HAP-1 (cell line): ENCODE measurements at regions not wholly inside any gene's neighbourhood (a gene's known extent, or its start where the extent isn't known, plus 50 kb on each side); places are given as distances from the start of the nearest gene placed in this dataset.
"Not testable (repeated sequence)": the region's sequence is repeated elsewhere in the genome, so short reads cannot be mapped to it uniquely, and the experiment has no call there.

ENCODE experiments used
- DNase-seq, 2 experiments: peaks; one replicate each; pipeline ENCODE4 v3.0.0-alpha.2; 2016 to 2020; ENCODE audit warnings: low spot score in 2 of 2
- H3K27me3 ChIP-seq: fragments of 250-450 bp; sonication (Bioruptor Pico); 2 replicates; pipeline ENCODE4 v1.5.1; 2020; ENCODE audit warnings: low read depth, mild to moderate bottlenecking, moderate library complexity
- H3K36me3 ChIP-seq: fragments of 250-450 bp; sonication (Bioruptor Pico); replicated peaks from 2 replicates; pipeline ENCODE4 v1.5.1; 2020; ENCODE audit warnings: mild to moderate bottlenecking
- H3K4me1 ChIP-seq: fragments of 250-450 bp; sonication (Bioruptor Pico); 2 replicates; pipeline ENCODE4 v1.5.1; 2020; ENCODE audit warnings: mild to moderate bottlenecking
- H3K4me3 ChIP-seq: fragments of 250-450 bp; sonication (Bioruptor Pico); 2 replicates; pipeline ENCODE4 v1.5.1; 2020; ENCODE audit warnings: mild to moderate bottlenecking, moderate library complexity
- H3K9me3 ChIP-seq: fragments of 250-450 bp; sonication (Bioruptor Pico); 2 replicates; pipeline ENCODE4 v1.5.1; 2020; ENCODE audit warnings: mild to moderate bottlenecking, moderate library complexity
- in situ Hi-C: fragments of 300-500 bp; cut with MboI; formaldehyde crosslinking; loops from 3 replicates; pipeline ENCODE4 v1.14.3; 2020; ENCODE audit warnings: low sequenced_read_pairs, inconsistent platforms, mixed read lengths

DNA sequence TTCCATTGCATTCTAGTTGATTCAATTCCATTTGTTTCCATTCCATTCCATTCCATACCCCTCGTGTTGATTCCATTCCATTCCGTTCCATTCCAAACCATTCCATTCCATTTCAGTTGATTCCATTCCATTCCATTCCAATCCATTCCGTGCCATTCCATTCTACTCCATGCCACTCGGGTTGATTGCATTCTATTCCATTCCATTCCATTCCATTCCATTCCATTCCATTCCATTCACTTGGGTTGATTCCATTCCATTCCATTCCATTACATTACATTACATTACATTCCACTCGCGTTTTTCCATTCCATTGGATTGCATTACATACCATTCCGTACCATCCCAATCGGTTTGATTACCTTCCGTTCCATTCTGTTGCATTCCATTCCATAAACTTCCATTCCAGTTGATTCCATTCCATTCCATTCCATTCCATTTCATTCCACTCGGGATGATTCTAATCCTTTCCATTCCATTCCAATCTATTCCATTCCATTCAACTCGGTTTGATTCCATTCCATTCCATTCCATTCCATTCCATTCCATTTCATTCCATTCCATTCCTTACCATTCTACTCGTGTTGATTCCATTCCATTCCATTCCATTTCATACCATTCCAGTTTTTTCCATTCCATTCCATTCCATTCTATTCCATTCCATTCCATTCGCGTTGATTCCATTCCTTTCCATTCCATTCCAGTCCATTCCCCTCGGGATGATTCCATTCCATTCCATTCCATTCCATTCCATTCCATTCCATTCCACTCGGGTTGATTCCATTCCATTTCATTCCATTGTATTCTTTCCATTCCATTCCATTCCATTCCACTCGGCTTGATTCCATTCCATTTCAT is 1140.4 kb downstream of the RPIA start:
- in situ Hi-C loops: no loop called here

GRCh38 chr2:89833116-89833779 is 1141.8 kb downstream of the RPIA start:
- in situ Hi-C loops: no loop called here
- no peaks in the 10 kb centered on the region for H3K27me3 ChIP-seq
- no peak overlapping the region for H3K4me3 ChIP-seq
- no peaks in the 10 kb centered on the region for H3K4me1 ChIP-seq
- no peak for DNase-seq
- H3K36me3 ChIP-seq: no peaks in the 10 kb centered on the region
- H3K9me3 ChIP-seq: peaks cover 34% of the 10 kb centered on the region

More for the DNA sequence above, 1140.4 kb downstream of the RPIA start:
- Histone ChIP-seq H3K27me3 (no peaks in the 10 kb centered on the region), H3K36me3 (no peaks in the 10 kb centered on the region), H3K4me3 (no peak overlapping the region), H3K4me1 (no peaks in the 10 kb centered on the region), H3K9me3 (peaks cover 34% of the 10 kb centered on the region)
- DNase-seq: no peak

DNA sequence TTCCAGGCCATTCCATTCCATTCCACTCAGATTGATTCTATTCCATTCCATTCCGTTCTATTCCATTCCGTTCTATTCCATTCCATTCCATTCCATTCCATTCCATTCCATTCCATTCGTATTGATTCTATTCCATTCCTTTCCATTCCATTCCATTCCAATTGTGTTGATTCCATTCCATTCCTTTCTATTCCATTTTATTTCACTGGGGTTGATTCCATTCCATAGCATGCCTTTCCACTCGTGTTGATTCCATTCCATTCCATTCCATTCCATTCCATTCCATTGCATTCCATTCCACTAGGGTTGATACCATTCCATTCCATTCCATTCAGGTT is 1142.3 kb downstream of the RPIA start:
- Histone ChIP-seq H3K4me3 (no peak overlapping the region), H3K4me1 (no peaks in the 10 kb centered on the region), H3K9me3 (peaks cover 34% of the 10 kb centered on the region), H3K27me3 (no peaks in the 10 kb centered on the region), H3K36me3 (no peaks in the 10 kb centered on the region)
- DNase-seq: peak in 1 of 2 experiments; percentile 28
- in situ Hi-C loops: no loop called here

GRCh38 chr2:89834306-89834705 is 1142.8 kb downstream of the RPIA start:
- DNase-seq: no peak
- Histone ChIP-seq H3K9me3 (peaks cover 34% of the 10 kb centered on the region), H3K36me3 (no peaks in the 10 kb centered on the region), H3K27me3 (no peaks in the 10 kb centered on the region), H3K4me3 (no peak overlapping the region), H3K4me1 (no peaks in the 10 kb centered on the region)
- in situ Hi-C loops: no loop called here

DNA sequence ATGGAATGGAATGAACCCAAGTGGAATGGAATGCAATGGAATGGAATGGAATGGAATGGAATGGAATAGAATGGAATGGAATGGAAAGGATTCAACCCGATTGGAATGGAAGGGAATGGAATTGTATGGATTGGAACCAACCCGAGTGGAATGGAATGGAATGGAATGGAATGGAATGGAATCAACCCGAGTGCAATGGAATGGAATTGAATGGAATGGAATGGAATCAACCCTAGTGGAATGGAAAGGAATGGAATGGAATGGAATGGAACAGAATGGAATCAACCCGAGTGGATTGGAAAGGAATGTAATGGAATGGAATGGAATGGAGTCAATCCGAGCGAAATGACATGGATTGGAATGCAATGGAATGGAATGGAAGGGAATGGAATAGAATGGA is 1144.9 kb downstream of the RPIA start:
- in situ Hi-C loops, H3K4me3 ChIP-seq, H3K4me1 ChIP-seq, H3K27me3 ChIP-seq, H3K36me3 ChIP-seq: not testable (repeated sequence)
- DNase-seq: peak in 1 of 2 experiments; percentile 19
- H3K9me3 ChIP-seq: peaks cover 24% of the 10 kb centered on the region

- no peaks in the 10 kb centered on the region for H3K4me1 ChIP-seq
- no peak overlapping the region for H3K4me3 ChIP-seq
- no peaks in the 10 kb centered on the region for H3K36me3 ChIP-seq
- peaks cover 19% of the 10 kb centered on the region for H3K9me3 ChIP-seq
- H3K27me3 ChIP-seq: no peaks in the 10 kb centered on the region
- no peak for DNase-seq
- in situ Hi-C loops: no loop called here
These were observed 1146.6 kb downstream of the RPIA start for GRCh38 chr2:89837962-89838625.

DNA sequence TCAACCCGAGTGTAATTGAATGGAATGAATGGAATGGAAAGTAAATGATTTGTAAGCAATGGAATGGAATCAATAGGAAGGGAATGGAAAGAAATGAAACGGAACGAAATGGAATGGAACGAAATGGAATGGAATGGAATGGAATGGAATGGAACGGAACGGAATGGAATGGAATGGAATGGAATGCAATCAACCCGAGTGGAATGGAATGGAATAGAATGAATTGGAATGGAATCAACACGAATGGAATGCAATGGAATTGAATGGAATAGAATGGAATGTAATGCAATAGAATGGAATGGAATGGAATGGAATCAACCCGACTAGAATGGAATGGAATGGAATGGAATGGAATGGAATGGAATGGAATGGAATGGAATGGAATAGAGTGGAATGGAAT is 1148.7 kb downstream of the RPIA start:
- H3K36me3 ChIP-seq, in situ Hi-C loops, DNase-seq, H3K4me3 ChIP-seq, H3K9me3 ChIP-seq, H3K27me3 ChIP-seq, H3K4me1 ChIP-seq: not testable (repeated sequence)

- in situ Hi-C loops, H3K4me1 ChIP-seq, H3K9me3 ChIP-seq, H3K4me3 ChIP-seq, H3K27me3 ChIP-seq, H3K36me3 ChIP-seq, DNase-seq: not testable (repeated sequence)
These were observed 1149.5 kb downstream of the RPIA start for GRCh38 chr2:89840781-89841475.

DNA sequence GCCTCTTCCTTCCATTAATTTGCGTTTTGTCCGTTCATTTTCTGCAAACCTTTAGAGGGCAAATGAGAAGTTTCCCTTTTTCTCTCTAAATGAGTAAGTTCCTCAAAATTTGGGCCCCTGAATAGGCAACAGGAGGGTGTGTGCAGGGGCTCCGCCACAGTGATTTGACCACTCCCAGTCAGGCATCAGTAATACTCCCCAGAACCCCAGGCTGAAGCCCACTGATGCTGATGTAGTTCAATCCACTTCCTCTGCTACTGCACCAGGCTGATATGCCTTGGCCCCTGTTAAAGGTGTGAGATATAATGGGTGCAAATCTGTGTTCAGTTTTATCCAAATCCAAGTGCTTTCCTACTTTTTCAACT is 1150.0 kb downstream of the RPIA start:
- no peak for DNase-seq
- Histone ChIP-seq H3K4me1 (no peaks in the 10 kb centered on the region), H3K36me3 (no peaks in the 10 kb centered on the region), H3K27me3 (no peaks in the 10 kb centered on the region), H3K9me3 (peaks cover 2% of the 10 kb centered on the region), H3K4me3 (no peak overlapping the region)
- in situ Hi-C loops: no loop called here

DNA sequence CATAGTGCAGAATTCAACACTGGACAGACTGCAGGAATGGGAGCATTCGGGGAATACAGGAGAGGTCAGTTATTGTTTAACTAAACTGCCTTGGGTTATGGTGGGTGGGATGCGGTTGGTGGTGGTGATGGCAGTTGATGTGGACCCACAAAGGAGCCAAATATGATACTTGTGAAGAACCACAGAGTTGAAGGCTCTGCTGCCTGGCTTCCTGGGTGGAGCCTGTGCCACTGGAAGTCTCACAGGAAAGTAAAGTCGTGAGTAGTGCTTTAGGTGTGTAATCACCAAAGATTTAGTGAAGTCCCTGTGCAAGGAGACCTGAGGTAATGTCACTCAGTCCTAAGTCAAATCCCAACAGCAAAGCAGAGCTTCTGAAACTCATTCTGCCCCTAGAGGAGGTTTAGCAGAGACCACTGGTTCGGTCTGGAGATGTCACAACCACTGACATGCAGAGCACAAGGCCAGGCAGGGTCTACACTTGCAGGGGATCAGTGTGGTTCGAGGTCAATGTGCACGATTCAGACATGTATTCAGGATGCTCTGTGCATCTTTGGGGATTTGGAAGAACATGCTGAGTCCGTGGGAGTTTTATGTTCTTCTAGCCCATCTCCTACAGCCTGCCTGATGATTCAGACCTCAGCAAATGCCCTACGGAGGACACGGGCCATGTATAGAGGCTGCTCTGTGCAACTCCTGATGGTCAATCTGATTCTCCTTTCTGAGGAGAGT is 1150.9 kb downstream of the RPIA start:
- H3K9me3 ChIP-seq: peaks cover 2% of the 10 kb centered on the region
- H3K27me3 ChIP-seq: no peaks in the 10 kb centered on the region
- DNase-seq: no peak
- in situ Hi-C loops: no loop called here
- no peaks in the 10 kb centered on the region for H3K36me3 ChIP-seq
- no peaks in the 10 kb centered on the region for H3K4me1 ChIP-seq
- H3K4me3 ChIP-seq: no peak overlapping the region

GRCh38 chr2:89844221-89844943 is 1152.9 kb downstream of the RPIA start:
- in situ Hi-C loops: no loop called here
- H3K9me3 ChIP-seq: peaks cover 2% of the 10 kb centered on the region
- no peaks in the 10 kb centered on the region; the same call in 1 of the 2 replicates for H3K27me3 ChIP-seq
- no peak overlapping the region for H3K4me3 ChIP-seq
- no peaks in the 10 kb centered on the region for H3K4me1 ChIP-seq
- H3K36me3 ChIP-seq: no peaks in the 10 kb centered on the region
- no peak for DNase-seq

GRCh38 chr2:89845532-89845931 is 1154.1 kb downstream of the RPIA start:
- in situ Hi-C loops: no loop called here

GRCh38 chr2:89848114-89848513 is 1156.6 kb downstream of the RPIA start:
- Histone ChIP-seq H3K4me3 (no peak overlapping the region), H3K9me3 (no peaks in the 10 kb centered on the region; the same call in 1 of the 2 replicates), H3K27me3 (no peaks in the 10 kb centered on the region; the same call in 1 of the 2 replicates), H3K36me3 (no peaks in the 10 kb centered on the region), H3K4me1 (no peaks in the 10 kb centered on the region)
- DNase-seq: no peak
- in situ Hi-C loops: no loop called here

More at GRCh38 chr2:89845532-89845931, 1154.1 kb downstream of the RPIA start:
- Histone ChIP-seq H3K4me1 (no peaks in the 10 kb centered on the region), H3K27me3 (no peaks in the 10 kb centered on the region; the same call in 1 of the 2 replicates), H3K4me3 (no peak overlapping the region), H3K36me3 (no peaks in the 10 kb centered on the region), H3K9me3 (peaks cover 2% of the 10 kb centered on the region)
- no peak for DNase-seq
